MCF 10A (cell line): ENCODE measurements at regions not wholly inside any gene's neighbourhood (a gene's known extent, or its start where the extent isn't known, plus 50 kb on each side); places are given as distances from the start of the nearest gene placed in this dataset.

Experiments
- BruUV-seq: library from RNA; stranded (reverse); fragments of 400-500 nt; replicated peaks from 2 replicates; lab custom pipeline; 2021; lab: Mats Ljungman, UMichigan
- CTCF ChIA-PET: fragments of 300-600 bp; sonication (Branson Sonifier 250); formaldehyde crosslinking; extraction: SDS; loops from one replicate; lab custom pipeline; 2021; ENCODE audit warnings: antibody characterized with exemption, inconsistent platforms; lab: Yijun Ruan, JAX
- POLR2A ChIA-PET: fragments of 300-600, 350-650 bp; sonication (Branson Sonifier 250); formaldehyde crosslinking; extraction: SDS; loops from one replicate; lab custom pipeline; 2020; ENCODE audit warnings: antibody characterized with exemption, inconsistent platforms; lab: Yijun Ruan, JAX
- DNase-seq: peaks from one replicate; pipeline ENCODE4 v3.0.0-alpha.2; 2018; ENCODE audit not compliant: unreplicated experiment
- H3K27ac Mint-ChIP-seq: one replicate; pipeline ENCODE4 v1.8.0; 2022; ENCODE audit warnings: mild to moderate bottlenecking, low read depth, mixed read lengths; ENCODE audit not compliant: unreplicated experiment
- H3K27me3 Mint-ChIP-seq: one replicate; pipeline ENCODE4 v1.8.0; 2022; ENCODE audit warnings: mixed read lengths; ENCODE audit not compliant: insufficient read depth, unreplicated experiment
- H3K36me3 Mint-ChIP-seq: one replicate; pipeline ENCODE4 v1.8.0; 2022; ENCODE audit warnings: mild to moderate bottlenecking, moderate library complexity, mixed read lengths; ENCODE audit not compliant: insufficient read depth, unreplicated experiment
- H3K4me1 Mint-ChIP-seq: one replicate; pipeline ENCODE4 v1.8.0; 2022; ENCODE audit warnings: mixed read lengths; ENCODE audit not compliant: insufficient read depth, unreplicated experiment
- H3K4me3 Mint-ChIP-seq: one replicate; pipeline ENCODE4 v1.8.0; 2022; ENCODE audit warnings: mild to moderate bottlenecking, moderate library complexity, mixed read lengths; ENCODE audit not compliant: unreplicated experiment
- H3K9me3 Mint-ChIP-seq: one replicate; pipeline ENCODE4 v1.8.0; 2022; ENCODE audit warnings: mixed read lengths; ENCODE audit not compliant: unreplicated experiment
- CTCF ChIP-seq: fragments of 200-600 bp; IDR thresholded peaks from one replicate; pipeline ENCODE4 v1.8.0; 2022; ENCODE audit warnings: antibody characterized with exemption, mild to moderate bottlenecking; ENCODE audit not compliant: unreplicated experiment
- intact Hi-C: fragments of 100-400 bp; cut with micrococcal nuclease; formaldehyde crosslinking; loops from 2 replicates; pipeline ENCODE4 v1.14.1; 2022

GRCh38 chr20:6898928-6899327 lies 131.4 kb downstream of the BMP2 start:
- BruUV-seq: no TSS peak
- no peak overlapping the region for H3K4me3 Mint-ChIP-seq
- ChIA-PET POLR2A (no interaction called here), CTCF (interaction anchor here (0.6 to 1.2 kb wide), 2 partner anchors 24 to 185 kb away, joined by 3 read pairs; no protein-coding TSS in a partner anchor)
- H3K36me3 Mint-ChIP-seq: no peaks in the 10 kb centered on the region
- H3K9me3 Mint-ChIP-seq: no peaks in the 10 kb centered on the region
- DNase-seq: no peak
- no peaks in the 10 kb centered on the region for H3K27me3 Mint-ChIP-seq
- no peaks in the 10 kb centered on the region for H3K4me1 Mint-ChIP-seq
- TF ChIP-seq CTCF: no peak
- H3K27ac Mint-ChIP-seq: no peak overlapping the region
- intact Hi-C loops: no loop called here

GRCh38 chr20:6906871-6907270 lies 139.4 kb downstream of the BMP2 start:
- H3K36me3 Mint-ChIP-seq: no peaks in the 10 kb centered on the region
- intact Hi-C loops: no loop called here
- H3K27ac Mint-ChIP-seq: no peak overlapping the region
- CTCF ChIA-PET: interaction anchor here (0.5 to 1.8 kb wide), 2 partner anchors 13 to 59 kb away, joined by 4 to 6 read pairs; no protein-coding TSS in a partner anchor
- no peaks in the 10 kb centered on the region for H3K27me3 Mint-ChIP-seq
- no peak overlapping the region for H3K4me3 Mint-ChIP-seq
- no peaks in the 10 kb centered on the region for H3K4me1 Mint-ChIP-seq
- H3K9me3 Mint-ChIP-seq: no peaks in the 10 kb centered on the region
- no TSS peak for BruUV-seq
- POLR2A ChIA-PET: interaction anchor here (1.0 kb wide), 2 partner anchors 24 to 1497 kb away, joined by 3 read pairs; no protein-coding TSS in a partner anchor
- no peak for TF ChIP-seq CTCF
- no peak for DNase-seq

GRCh38 chr20:6908673-6909072 lies 141.2 kb downstream of the BMP2 start:
- ChIA-PET POLR2A (interaction anchor here (0.7 to 1.9 kb wide), 5 partner anchors 10 to 39 kb away, joined by 3 to 7 read pairs (median 7); no protein-coding TSS in a partner anchor), CTCF (interaction anchor here (1.7 kb wide), 1 partner anchor 468 kb away, joined by 3 read pairs; no protein-coding TSS in a partner anchor)
- Mint-ChIP-seq H3K27ac (no peak overlapping the region), H3K4me1 (no peaks in the 10 kb centered on the region), H3K27me3 (no peaks in the 10 kb centered on the region), H3K9me3 (no peaks in the 10 kb centered on the region), H3K36me3 (no peaks in the 10 kb centered on the region), H3K4me3 (no peak overlapping the region)
- TF ChIP-seq CTCF: no peak
- no peak for DNase-seq
- intact Hi-C loops: no loop called here
- no TSS peak for BruUV-seq

- H3K9me3 Mint-ChIP-seq: no peaks in the 10 kb centered on the region
- ChIA-PET POLR2A (interaction anchor here (1.1 to 1.9 kb wide), 3 partner anchors 9 to 14 kb away, joined by 3 to 7 read pairs (median 7); no protein-coding TSS in a partner anchor), CTCF (interaction anchor here (0.5 to 1.7 kb wide), 6 partner anchors 9 to 467 kb away, joined by 3 to 5 read pairs (median 3); no protein-coding TSS in a partner anchor)
- no peak overlapping the region for H3K27ac Mint-ChIP-seq
- H3K4me3 Mint-ChIP-seq: no peak overlapping the region
- peak; percentile 28 for DNase-seq
- H3K36me3 Mint-ChIP-seq: no peaks in the 10 kb centered on the region
- no TSS peak for BruUV-seq
- H3K4me1 Mint-ChIP-seq: no peaks in the 10 kb centered on the region
- intact Hi-C loops: no loop called here
- H3K27me3 Mint-ChIP-seq: no peaks in the 10 kb centered on the region
- no peak for TF ChIP-seq CTCF
Observed at GRCh38 chr20:6909608-6910007, 142.1 kb downstream of the BMP2 start.
